GM19035 (cell line): ENCODE measurements at regions not wholly inside any gene's neighbourhood (a gene's known extent, or its start where the extent isn't known, plus 50 kb on each side); places are given as distances from the start of the nearest gene placed in this dataset.
"Not testable (repeated sequence)": the region's sequence is repeated elsewhere in the genome, so short reads cannot be mapped to it uniquely, and the experiment has no call there.

Experiments used
- ATAC-seq: cut with Tn5 transposase; IDR thresholded peaks from one replicate; pipeline ENCODE4 v1.9.1; 2021; ENCODE audit not compliant: unreplicated experiment

GRCh38 chr17:445839-446238, 93.2 kb upstream of the RPH3AL start, which contains the start of gene RFLNB:
TSS of gene RFLNB (minus strand) at chr17:445939.
- not testable (repeated sequence) for ATAC-seq

GRCh38 chr17:444879-445454, 92.4 kb upstream of the RPH3AL start:
- no peak for ATAC-seq

GRCh38 chr17:443109-443508, 90.5 kb upstream of the RPH3AL start:
- ATAC-seq: no peak

- ATAC-seq: no peak
Measured at GRCh38 chr17:441155-441950, 88.7 kb upstream of the RPH3AL start.

- ATAC-seq: no peak
Measured at GRCh38 chr17:438191-438590, 85.6 kb upstream of the RPH3AL start.

GRCh38 chr17:437545-437944, 84.9 kb upstream of the RPH3AL start:
- ATAC-seq: no peak

- ATAC-seq: no peak
Measured at GRCh38 chr17:436571-436970, 84.0 kb upstream of the RPH3AL start.

GRCh38 chr17:432471-432870, 79.9 kb upstream of the RPH3AL start:
- not testable (repeated sequence) for ATAC-seq

- no peak for ATAC-seq
Measured at GRCh38 chr17:431494-431893, 78.9 kb upstream of the RPH3AL start.

- ATAC-seq: no peak
Measured at GRCh38 chr17:429589-429988, 77.0 kb upstream of the RPH3AL start.

GRCh38 chr17:428414-428813, 75.8 kb upstream of the RPH3AL start:
- no peak for ATAC-seq

- no peak for ATAC-seq
Measured at GRCh38 chr17:427891-428290, 75.3 kb upstream of the RPH3AL start.

- no peak for ATAC-seq
Measured at GRCh38 chr17:427327-427726, 74.7 kb upstream of the RPH3AL start.

GRCh38 chr17:422196-422930, 69.8 kb upstream of the RPH3AL start:
- no peak for ATAC-seq

GRCh38 chr17:420479-421175, 68.0 kb upstream of the RPH3AL start:
- no peak for ATAC-seq

- ATAC-seq: no peak
Measured at GRCh38 chr17:419073-419735, 66.6 kb upstream of the RPH3AL start.

GRCh38 chr17:418421-418751, 65.8 kb upstream of the RPH3AL start:
- ATAC-seq: no peak

- ATAC-seq: no peak
Measured at GRCh38 chr17:417691-418420, 65.2 kb upstream of the RPH3AL start.

- peak; percentile 70 for ATAC-seq
Measured at GRCh38 chr17:416293-417206, 63.9 kb upstream of the RPH3AL start.
